GM20000 (cell line): ENCODE measurements at regions not wholly inside any gene's neighbourhood (a gene's known extent, or its start where the extent isn't known, plus 50 kb on each side); places are given as distances from the start of the nearest gene placed in this dataset.

Source experiments
- DNase-seq: peaks from one replicate; pipeline ENCODE4 v3.0.0; 2012; ENCODE audit warnings: low spot score
- TF ChIP-seq, protein P1 (sequence below): IDR thresholded peaks from 2 replicates; pipeline ENCODE4 v1.5.1; 2012; ENCODE audit warnings: mild to moderate bottlenecking, control low read depth; ENCODE audit errors: extremely low read depth, missing control alignments

DNA sequence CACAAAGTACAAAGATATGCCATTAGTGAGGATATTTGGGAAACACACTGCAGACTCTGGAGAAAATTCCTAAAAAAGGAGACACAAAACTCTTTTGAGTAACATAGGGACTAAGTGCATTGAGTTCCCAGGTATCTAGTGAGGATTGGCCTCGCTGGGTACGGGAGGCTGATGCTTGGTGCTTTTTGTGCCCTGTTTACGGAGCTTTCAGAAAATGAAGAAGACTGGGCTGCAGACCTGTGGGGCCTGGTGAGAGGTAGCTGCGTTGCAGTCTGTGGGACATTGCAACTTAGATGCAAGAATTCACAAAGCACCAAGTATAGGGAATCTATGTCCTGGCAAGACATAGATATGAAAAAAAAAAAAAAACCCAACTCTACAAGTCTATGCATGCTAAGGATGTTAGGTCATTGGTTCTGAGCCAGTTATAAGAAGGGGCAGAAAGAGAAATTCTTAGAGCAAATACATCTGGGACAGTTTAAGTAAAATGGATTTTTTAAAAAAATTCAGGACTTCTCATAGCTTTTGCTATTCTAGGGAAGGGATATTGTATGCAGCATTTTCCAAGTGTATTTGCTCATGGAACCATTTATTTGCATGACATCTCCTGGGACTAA lies 156.0 kb downstream of the SLC4A3 start:
- TF ChIP-seq, protein P1, sequence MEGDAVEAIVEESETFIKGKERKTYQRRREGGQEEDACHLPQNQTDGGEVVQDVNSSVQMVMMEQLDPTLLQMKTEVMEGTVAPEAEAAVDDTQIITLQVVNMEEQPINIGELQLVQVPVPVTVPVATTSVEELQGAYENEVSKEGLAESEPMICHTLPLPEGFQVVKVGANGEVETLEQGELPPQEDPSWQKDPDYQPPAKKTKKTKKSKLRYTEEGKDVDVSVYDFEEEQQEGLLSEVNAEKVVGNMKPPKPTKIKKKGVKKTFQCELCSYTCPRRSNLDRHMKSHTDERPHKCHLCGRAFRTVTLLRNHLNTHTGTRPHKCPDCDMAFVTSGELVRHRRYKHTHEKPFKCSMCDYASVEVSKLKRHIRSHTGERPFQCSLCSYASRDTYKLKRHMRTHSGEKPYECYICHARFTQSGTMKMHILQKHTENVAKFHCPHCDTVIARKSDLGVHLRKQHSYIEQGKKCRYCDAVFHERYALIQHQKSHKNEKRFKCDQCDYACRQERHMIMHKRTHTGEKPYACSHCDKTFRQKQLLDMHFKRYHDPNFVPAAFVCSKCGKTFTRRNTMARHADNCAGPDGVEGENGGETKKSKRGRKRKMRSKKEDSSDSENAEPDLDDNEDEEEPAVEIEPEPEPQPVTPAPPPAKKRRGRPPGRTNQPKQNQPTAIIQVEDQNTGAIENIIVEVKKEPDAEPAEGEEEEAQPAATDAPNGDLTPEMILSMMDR: no peak
- DNase-seq: no peak

DNA sequence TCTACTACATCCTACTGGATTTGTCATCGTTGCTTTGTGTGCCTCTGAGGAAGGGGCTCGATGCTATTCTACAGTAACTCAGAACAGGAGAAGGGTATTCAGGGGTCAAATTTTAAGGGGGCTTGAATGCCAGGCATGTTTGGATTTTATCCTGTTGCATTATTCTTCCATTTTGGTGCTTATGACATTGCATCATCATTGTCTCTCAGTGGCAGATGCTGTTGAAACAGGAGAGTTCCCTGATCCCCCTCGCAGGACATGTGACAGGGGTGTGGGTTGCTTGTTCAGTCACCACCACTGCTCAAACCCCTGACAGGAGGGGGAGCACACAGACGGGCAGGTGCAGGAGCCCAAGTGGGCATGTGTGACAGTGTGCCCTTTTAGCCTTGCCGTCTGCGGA lies 156.7 kb downstream of the SLC4A3 start:
- TF ChIP-seq, protein P1: no peak
- DNase-seq: no peak

DNA sequence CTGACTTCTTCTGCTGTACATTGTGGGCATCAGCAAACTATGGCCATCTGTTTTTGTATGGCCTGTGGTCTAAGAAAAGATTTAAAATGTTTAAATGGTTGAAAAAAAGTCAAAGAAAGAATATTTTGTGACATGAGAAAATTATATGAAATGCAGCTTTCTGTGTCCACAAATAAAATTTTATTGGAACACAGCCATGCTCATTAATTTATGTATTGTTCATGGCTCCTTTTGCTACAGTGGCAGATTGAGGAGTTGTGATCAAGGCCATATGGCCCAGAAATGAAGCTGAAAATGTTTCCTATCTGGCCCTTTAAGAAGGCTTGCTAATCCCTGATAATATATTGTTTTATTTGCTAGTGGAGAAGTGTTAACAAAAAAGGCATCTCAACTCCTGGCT lies 162.0 kb downstream of the SLC4A3 start:
- DNase-seq: no peak
- TF ChIP-seq, protein P1: no peak

DNA sequence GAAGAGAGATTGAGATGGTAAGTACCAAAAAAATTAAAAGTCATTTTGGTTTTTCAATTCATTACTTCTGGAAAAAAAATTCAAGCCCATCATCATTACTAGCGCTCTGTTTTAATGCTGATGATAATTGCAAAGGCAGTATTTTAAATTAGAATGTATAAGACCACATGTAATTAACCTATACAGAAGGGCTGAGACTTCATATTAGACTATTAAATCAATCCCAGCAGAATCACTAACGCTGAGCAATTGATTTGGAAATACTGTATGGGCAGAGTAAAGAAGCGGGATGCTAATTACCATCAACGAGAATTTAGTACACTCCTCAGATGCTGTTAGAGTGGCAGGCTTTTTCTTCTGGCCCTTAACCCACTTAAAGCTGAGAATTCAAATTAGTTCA lies 165.0 kb downstream of the SLC4A3 start:
- TF ChIP-seq, protein P1: no peak
- DNase-seq: no peak

DNA sequence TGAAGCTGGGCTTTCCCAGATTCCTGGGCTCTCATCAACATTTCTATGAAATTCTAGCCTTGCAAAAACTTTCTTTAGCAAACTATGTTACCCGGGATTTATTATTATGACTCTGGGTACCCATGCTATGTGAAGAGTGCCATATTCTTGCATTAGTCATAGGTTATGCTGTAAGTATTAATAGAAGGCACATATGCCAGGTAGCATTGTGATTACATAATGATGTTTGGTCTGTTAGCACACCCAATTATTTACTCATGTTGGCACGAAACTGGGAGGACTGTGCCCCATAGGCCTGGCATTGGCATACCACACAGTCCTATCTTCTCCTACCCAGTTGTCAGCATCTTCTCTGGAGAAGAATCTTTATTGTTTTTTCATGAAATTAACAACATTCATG lies 171.0 kb downstream of the SLC4A3 start:
- no peak for DNase-seq

DNA sequence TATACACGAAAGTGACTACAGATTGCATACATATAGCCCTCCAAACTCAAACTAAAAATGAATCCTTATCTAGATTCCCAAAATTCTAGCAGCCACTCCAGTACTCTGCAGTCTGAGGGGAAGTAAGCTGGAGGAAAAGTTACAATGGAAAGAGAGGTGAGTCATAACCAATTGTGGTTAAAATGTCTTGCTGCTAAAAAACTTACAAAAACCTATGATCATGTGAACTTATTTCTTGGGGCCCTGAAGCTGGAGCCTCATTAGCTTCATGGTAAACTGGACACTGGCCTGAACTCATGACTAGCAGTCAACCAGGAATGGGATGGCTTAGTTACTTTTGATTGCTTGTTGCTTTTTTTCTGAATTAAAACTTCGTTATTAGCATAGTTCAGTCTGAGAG lies 175.9 kb downstream of the SLC4A3 start:
- DNase-seq: no peak

More for the DNA sequence above, 171.0 kb downstream of the SLC4A3 start:
- TF ChIP-seq, protein P1: no peak

DNA sequence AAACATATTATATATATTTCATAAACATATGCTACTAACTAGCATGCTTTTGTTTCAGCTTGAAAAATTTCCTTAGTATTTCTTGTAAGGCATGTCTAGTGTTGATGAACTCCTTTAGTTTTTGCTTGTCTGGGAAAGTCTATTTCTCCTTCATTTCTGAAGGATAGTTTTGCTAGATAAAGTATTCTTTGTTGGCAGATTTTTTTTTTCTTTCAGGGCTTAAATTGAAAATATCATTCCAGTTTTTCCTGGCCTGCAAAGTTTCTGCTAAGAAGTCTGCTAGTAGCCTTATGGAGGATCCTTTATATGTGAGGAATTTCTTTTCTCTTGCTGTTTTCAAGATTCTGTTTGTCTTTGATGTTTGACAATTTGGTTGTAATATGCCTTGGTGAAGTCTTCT lies 183.5 kb downstream of the SLC4A3 start:
- DNase-seq: no peak
- TF ChIP-seq, protein P1: no peak

More for the DNA sequence above, 175.9 kb downstream of the SLC4A3 start:
- TF ChIP-seq, protein P1: no peak
